Right lobe of liver (tissue), 4 donors: ENCODE measurements at regions not wholly inside any gene's neighbourhood (a gene's known extent, or its start where the extent isn't known, plus 50 kb on each side); places are given as distances from the start of the nearest gene placed in this dataset.

Experiments
- POLR2A ChIP-seq: fragments of 450-650 bp; IDR thresholded peaks from one replicate; pipeline ENCODE4 v1.6.1; 2017; ENCODE audit warnings: antibody characterized with exemption, mild to moderate bottlenecking
- TF ChIP-seq, protein P1 (sequence below), 4 donors: fragments of 200-600 bp in 3 of 4; fragments of 450-650 bp in 1 of 4; IDR thresholded peaks; one replicate each; pipeline versions ENCODE4 v1.5.1 to v1.8.0; 2016 to 2022; ENCODE audit warnings: antibody characterized with exemption in 4 of 4, mild to moderate bottlenecking in 2 of 4
- donor health status: DM: no; HTN: no; CAD: no.
- donor health status: DM: no; HTN: no; CAD: no.
- donor health status: DM: no; HTN: yes; CAD: no.

DNA sequence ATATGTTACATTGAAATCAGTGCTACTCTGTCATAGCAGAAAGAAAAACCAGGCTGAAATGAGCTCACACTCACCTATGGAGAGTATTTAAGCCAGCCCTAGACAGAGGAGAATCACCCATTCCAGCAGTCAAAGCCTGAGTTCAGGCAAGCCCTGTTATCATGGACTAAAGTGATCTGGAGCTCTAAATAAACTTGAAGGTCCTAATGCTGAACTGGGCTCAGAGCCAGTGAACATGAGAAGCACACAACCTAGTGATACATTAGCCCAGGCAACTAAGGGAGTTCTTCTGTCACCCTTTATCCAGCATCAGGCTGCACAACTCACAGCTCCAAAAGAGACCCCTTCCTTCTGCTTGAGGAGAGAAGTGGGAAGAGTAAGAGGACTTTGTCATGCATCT, 425.0 kb downstream of the COL12A1 start:
- TF ChIP-seq, protein P1, sequence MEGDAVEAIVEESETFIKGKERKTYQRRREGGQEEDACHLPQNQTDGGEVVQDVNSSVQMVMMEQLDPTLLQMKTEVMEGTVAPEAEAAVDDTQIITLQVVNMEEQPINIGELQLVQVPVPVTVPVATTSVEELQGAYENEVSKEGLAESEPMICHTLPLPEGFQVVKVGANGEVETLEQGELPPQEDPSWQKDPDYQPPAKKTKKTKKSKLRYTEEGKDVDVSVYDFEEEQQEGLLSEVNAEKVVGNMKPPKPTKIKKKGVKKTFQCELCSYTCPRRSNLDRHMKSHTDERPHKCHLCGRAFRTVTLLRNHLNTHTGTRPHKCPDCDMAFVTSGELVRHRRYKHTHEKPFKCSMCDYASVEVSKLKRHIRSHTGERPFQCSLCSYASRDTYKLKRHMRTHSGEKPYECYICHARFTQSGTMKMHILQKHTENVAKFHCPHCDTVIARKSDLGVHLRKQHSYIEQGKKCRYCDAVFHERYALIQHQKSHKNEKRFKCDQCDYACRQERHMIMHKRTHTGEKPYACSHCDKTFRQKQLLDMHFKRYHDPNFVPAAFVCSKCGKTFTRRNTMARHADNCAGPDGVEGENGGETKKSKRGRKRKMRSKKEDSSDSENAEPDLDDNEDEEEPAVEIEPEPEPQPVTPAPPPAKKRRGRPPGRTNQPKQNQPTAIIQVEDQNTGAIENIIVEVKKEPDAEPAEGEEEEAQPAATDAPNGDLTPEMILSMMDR (IDR thresholded peaks at IDR 0.05), result no peak
- no peak for TF ChIP-seq POLR2A
